H1 (cell line): ENCODE measurements at regions not wholly inside any gene's neighbourhood (a gene's known extent, or its start where the extent isn't known, plus 50 kb on each side); places are given as distances from the start of the nearest gene placed in this dataset.

ENCODE experiments used
- CTCF ChIA-PET: fragments of 300-600 bp; sonication (Branson Sonifier 250); formaldehyde crosslinking; loops from one replicate; lab custom pipeline; 2021; ENCODE audit not compliant: partially characterized antibody; lab: Charles Lee
- POLR2A ChIA-PET: fragments of 300-600 bp; sonication (Branson Sonifier 250); formaldehyde crosslinking; loops from one replicate; lab custom pipeline; 2021; ENCODE audit warnings: inconsistent platforms; ENCODE audit not compliant: partially characterized antibody; lab: Charles Lee
- DNase-seq, 2 experiments: peaks; one replicate each; pipeline versions ENCODE4 v3.0.0 to v3.0.0-alpha.2; 2010 to 2022; ENCODE audit warnings: low spot score in 2 of 2, low read depth in 1 of 2, mixed read lengths in 1 of 2
- FAIRE-seq: peaks from 2 replicates; lab custom pipeline; 2011; peaks lifted over from hg19 to GRCh38; lab: Jason Lieb, UNC
- H2AFZ ChIP-seq: 2 replicates; pipeline ENCODE4 v1.8.1; 2012; ENCODE audit warnings: low read length, inconsistent platforms
- H2AK5ac ChIP-seq: 2 replicates; pipeline ENCODE4 v1.6.1; 2013; ENCODE audit warnings: low read depth, low read length
- H2BK120ac ChIP-seq: replicated peaks from 2 replicates; pipeline ENCODE3; 2013; ENCODE audit warnings: low read depth, low read length, inconsistent platforms
- H2BK12ac ChIP-seq: 2 replicates; pipeline ENCODE4 v1.6.1; 2013; ENCODE audit warnings: low read depth, low read length
- H2BK15ac ChIP-seq: 2 replicates; pipeline ENCODE4 v1.6.1; 2013; ENCODE audit warnings: low read length
- H2BK20ac ChIP-seq: 2 replicates; pipeline ENCODE4 v1.6.1; 2013; ENCODE audit warnings: low read length
- H2BK5ac ChIP-seq: 2 replicates; pipeline ENCODE4 v1.6.1; 2013; ENCODE audit warnings: low read depth, low read length
- H3K14ac ChIP-seq: 2 replicates; pipeline ENCODE4 v1.6.1; 2013; ENCODE audit warnings: inconsistent platforms; ENCODE audit not compliant: insufficient read length
- H3K18ac ChIP-seq: 2 replicates; pipeline ENCODE4 v1.6.1; 2013; ENCODE audit warnings: low read length; ENCODE audit errors: extremely low read depth
- H3K23ac ChIP-seq: 2 replicates; pipeline ENCODE4 v1.6.1; 2013; ENCODE audit warnings: inconsistent platforms; ENCODE audit not compliant: insufficient read length
- H3K23me2 ChIP-seq: 2 replicates; pipeline ENCODE4 v1.6.1; 2013; ENCODE audit warnings: low read depth, low read length
- H3K27ac ChIP-seq: 2 replicates; pipeline ENCODE4 v1.6.1; 2011; ENCODE audit warnings: low read depth, low read length, inconsistent platforms
- H3K27me3 ChIP-seq, 4 experiments: replicated peaks in 1 of 4; 1 replicate in 1 of 4; 2 replicates in 3 of 4; pipeline versions ENCODE4 v1.6.1 to v1.8.1; 2011 to 2013; ENCODE audit warnings: low read length in 3 of 4, mild to moderate bottlenecking in 3 of 4, inconsistent platforms in 2 of 4, mixed read lengths in 2 of 4, moderate library complexity in 1 of 4; ENCODE audit not compliant: control insufficient read depth in 3 of 4, insufficient read depth in 3 of 4; ENCODE audit errors: extremely low read depth in 1 of 4
- H3K36me3 ChIP-seq, 4 experiments: 2 replicates each; pipeline versions ENCODE4 v1.6.1 to v1.8.1; 2011 to 2013; ENCODE audit warnings: mild to moderate bottlenecking in 4 of 4, low read length in 3 of 4, moderate library complexity in 2 of 4, control low read depth in 1 of 4, inconsistent platforms in 1 of 4; ENCODE audit not compliant: insufficient read depth in 4 of 4, control insufficient read depth in 2 of 4
- H3K4ac ChIP-seq: replicated peaks from 2 replicates; pipeline ENCODE3; 2013; ENCODE audit warnings: low read length, low read depth, mixed read lengths, inconsistent platforms; ENCODE audit not compliant: insufficient read length
- H3K4me1 ChIP-seq, 4 experiments: replicated peaks in 1 of 4; 1 replicate in 1 of 4; 2 replicates in 3 of 4; pipeline versions ENCODE4 v1.6.1 to v1.8.1; 2011 to 2013; ENCODE audit warnings: low read length in 3 of 4, inconsistent platforms in 2 of 4, mixed read lengths in 1 of 4; ENCODE audit not compliant: insufficient read depth in 4 of 4, control insufficient read depth in 3 of 4
- H3K4me2 ChIP-seq, 2 experiments: 2 replicates each; pipeline versions ENCODE4 v1.6.1 to v1.8.1; 2011 to 2013; ENCODE audit warnings: low read depth in 2 of 2, low read length in 2 of 2, control low read depth in 1 of 2, inconsistent platforms in 1 of 2, mild to moderate bottlenecking in 1 of 2; ENCODE audit not compliant: insufficient read depth in 1 of 2
- H3K4me3 ChIP-seq, 4 experiments: fragments of 200-600, 300-600 bp in 1 of 4; sonication (generic), shearing (Covaris generic), sonication (Bioruptor Twin) in 1 of 4; 2 replicates each; pipeline versions ENCODE4 v1.5.1 to v1.8.1; 2011 to 2016; ENCODE audit warnings: low read length in 4 of 4, low read depth in 3 of 4, control low read depth in 2 of 4, inconsistent platforms in 2 of 4, mild to moderate bottlenecking in 2 of 4, mixed read lengths in 1 of 4, moderate library complexity in 1 of 4; ENCODE audit not compliant: insufficient read depth in 2 of 4; ENCODE audit errors: extremely low read depth in 1 of 4
- H3K56ac ChIP-seq: replicated peaks from 2 replicates; pipeline ENCODE3; 2013; ENCODE audit warnings: low read depth, mild to moderate bottlenecking, mixed read lengths, low read length, inconsistent platforms; ENCODE audit not compliant: insufficient read length
- H3K79me1 ChIP-seq: 2 replicates; pipeline ENCODE4 v1.6.1; 2013; ENCODE audit warnings: low read depth, low read length, control low read depth
- H3K79me2 ChIP-seq, 2 experiments: 2 replicates each; pipeline versions ENCODE4 v1.6.1 to v1.8.1; 2012 to 2013; ENCODE audit warnings: low read length in 2 of 2, mild to moderate bottlenecking in 2 of 2, inconsistent platforms in 1 of 2; ENCODE audit not compliant: insufficient read depth in 2 of 2, control insufficient read depth in 1 of 2
- H3K9ac ChIP-seq, 4 experiments: replicated peaks in 1 of 4; 1 replicate in 1 of 4; 2 replicates in 3 of 4; pipeline versions ENCODE4 v1.6.1 to v1.8.1; 2011 to 2013; ENCODE audit warnings: low read depth in 3 of 4, low read length in 3 of 4, control low read depth in 2 of 4, mild to moderate bottlenecking in 2 of 4, moderate library complexity in 2 of 4, inconsistent platforms in 1 of 4; ENCODE audit errors: extremely low read depth in 1 of 4
- H3K9me3 ChIP-seq, 2 experiments: 2 replicates each; pipeline versions ENCODE4 v1.6.1 to v1.8.1; 2012 to 2013; ENCODE audit warnings: mild to moderate bottlenecking in 2 of 2, moderate library complexity in 2 of 2, control low read depth in 1 of 2, inconsistent platforms in 1 of 2, low read depth in 1 of 2, low read length in 1 of 2, mixed read lengths in 1 of 2; ENCODE audit not compliant: insufficient read depth in 2 of 2
- H4K20me1 ChIP-seq, 2 experiments: replicated peaks in 1 of 2; 2 replicates each; pipeline versions ENCODE3 to v1.8.1; 2011 to 2013; ENCODE audit warnings: inconsistent platforms in 2 of 2, low read length in 2 of 2, mild to moderate bottlenecking in 1 of 2; ENCODE audit not compliant: insufficient read depth in 2 of 2, control insufficient read depth in 1 of 2
- H4K5ac ChIP-seq: 2 replicates; pipeline ENCODE4 v1.6.1; 2013; ENCODE audit warnings: low read length, low read depth, mixed read lengths, inconsistent platforms; ENCODE audit not compliant: insufficient read length
- H4K8ac ChIP-seq: 2 replicates; pipeline ENCODE4 v1.8.0; 2013; ENCODE audit warnings: mild to moderate bottlenecking, moderate library complexity, low read length, inconsistent platforms; ENCODE audit not compliant: insufficient read depth; ENCODE audit errors: extremely low read depth
- H4K91ac ChIP-seq: replicated peaks from 2 replicates; pipeline ENCODE3; 2013; ENCODE audit warnings: low read length, mixed read lengths, inconsistent platforms; ENCODE audit not compliant: insufficient read length
- ASH2L ChIP-seq: fragments of 200-600, 300-600 bp; sonication (generic); IDR thresholded peaks from one replicate; pipeline ENCODE4 v1.7.1; 2017; ENCODE audit warnings: low read length
- BRCA1 ChIP-seq: IDR thresholded peaks from 2 replicates; pipeline ENCODE4 v1.6.1; 2012; ENCODE audit warnings: low read depth, low read length, improper control_type of control experiment
- CREB1 ChIP-seq: IDR thresholded peaks from 2 replicates; pipeline ENCODE4 v1.6.1; 2012; ENCODE audit warnings: inconsistent platforms
- EGR1 ChIP-seq: IDR thresholded peaks from 2 replicates; pipeline ENCODE4 v1.6.1; 2011; ENCODE audit warnings: low read depth, low read length, borderline replicate concordance
- EP300 ChIP-seq, 2 experiments: IDR thresholded peaks; 1 replicate in 1 of 2; 2 replicates in 1 of 2; pipeline ENCODE4 v1.6.1; 2011 to 2012; ENCODE audit warnings: low read depth in 2 of 2, low read length in 2 of 2, mild to moderate bottlenecking in 2 of 2, borderline replicate concordance in 1 of 2, inconsistent platforms in 1 of 2, moderate library complexity in 1 of 2
- HDAC6 ChIP-seq: IDR thresholded peaks from one replicate; pipeline ENCODE4 v1.7.1; 2012; ENCODE audit warnings: low read depth, mild to moderate bottlenecking, inconsistent platforms, low read length, moderate library complexity
- JUN ChIP-seq: IDR thresholded peaks from 2 replicates; pipeline ENCODE4 v1.6.1; 2011; ENCODE audit warnings: low read depth, mild to moderate bottlenecking, improper control_type of control experiment, low read length
- JUND ChIP-seq: IDR thresholded peaks from 2 replicates; pipeline ENCODE4 v1.6.1; 2011; ENCODE audit warnings: mild to moderate bottlenecking, improper control_type of control experiment, low read length
- NANOG ChIP-seq: IDR thresholded peaks from 2 replicates; pipeline ENCODE4 v1.6.1; 2011; ENCODE audit warnings: low read length, low read depth, mild to moderate bottlenecking, inconsistent platforms; ENCODE audit not compliant: insufficient read depth, poor library complexity, severe bottlenecking
- NRF1 ChIP-seq: IDR thresholded peaks from 2 replicates; pipeline ENCODE4 v1.6.1; 2011; ENCODE audit warnings: mild to moderate bottlenecking, low read depth, low read length, improper control_type of control experiment
- PHF8 ChIP-seq: fragments of 200-600 bp; sonication (generic); conservative IDR thresholded peaks from 2 replicates; pipeline ENCODE4 v1.7.1; 2012; ENCODE audit warnings: low read depth, mild to moderate bottlenecking, inconsistent platforms, low read length, moderate library complexity
- SP1 ChIP-seq: IDR thresholded peaks from 2 replicates; pipeline ENCODE4 v1.6.1; 2011; ENCODE audit warnings: low read depth, low read length
- WGBS, 2 experiments: shearing (Covaris generic) in 1 of 2; methylation state at CpG; one replicate each; pipeline versions ENCODE4 v1.1.6 to v1.1.7; 2013 to 2015; ENCODE audit warnings: low lambda C conversion rate in 2 of 2, mixed read lengths in 2 of 2, inconsistent platforms in 1 of 2, low coverage in 1 of 2, missing lambda C conversion rate in 1 of 2; ENCODE audit not compliant: insufficient replicate concordance in 2 of 2, insufficient coverage in 1 of 2, insufficient read length in 1 of 2; ENCODE audit errors: extremely low coverage in 1 of 2, missing lambda C conversion rate in 1 of 2; 5-methylcytosine and 5-hydroxymethylcytosine counted together

DNA sequence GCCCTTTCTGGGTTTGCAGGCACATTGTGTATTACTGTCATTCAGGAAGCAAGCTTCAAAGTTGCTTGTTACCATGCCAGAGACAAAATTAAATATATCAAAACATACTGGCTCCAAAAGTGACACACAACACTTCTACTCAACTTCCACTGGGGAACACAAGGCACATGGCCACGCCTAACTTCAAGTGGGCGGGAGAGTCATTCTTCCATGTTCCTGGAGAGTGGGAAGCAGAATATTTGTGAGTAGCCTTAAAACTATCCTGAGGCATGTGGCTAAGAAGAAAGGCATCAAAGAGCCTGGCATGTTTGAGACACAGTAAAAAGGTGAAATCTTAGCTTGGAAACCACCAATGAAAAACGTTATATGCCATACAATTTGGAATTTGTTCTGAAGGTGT, 90.5 kb upstream of the TACR1 start:
- Histone ChIP-seq H3K56ac (no peak overlapping the region), H4K91ac (no peak overlapping the region), H3K4ac (no peak overlapping the region), H3K23ac (no peak overlapping the region), H3K9me3 (no peaks in the 10 kb centered on the region), H2BK15ac (no peak overlapping the region), H3K18ac (no peak overlapping the region), H3K23me2 (no peaks in the 10 kb centered on the region; the same call in 1 of the 2 replicates), H2BK5ac (no peak overlapping the region), H4K8ac (no peak overlapping the region), H2AK5ac (no peak overlapping the region), H3K36me3 (no peaks in the 10 kb centered on the region), H2BK120ac (no peak overlapping the region), H3K4me2 (no peak overlapping the region), H4K20me1 (no peaks in the 10 kb centered on the region), H3K27me3 (no peaks in the 10 kb centered on the region), H3K79me2 (no peaks in the 10 kb centered on the region), H3K14ac (no peak overlapping the region), H4K5ac (no peak overlapping the region), H3K79me1 (no peaks in the 10 kb centered on the region), H2AFZ (no peak overlapping the region), H3K4me1 (peaks cover 0 to 2% (median 0%) of the 10 kb centered on the region in 4 experiments; a peak in 1 of 7 replicates), H3K9ac (no peak overlapping the region), H3K27ac (no peak overlapping the region), H3K4me3 (no peak overlapping the region), H2BK12ac (no peak overlapping the region), H2BK20ac (no peak overlapping the region)
- ChIA-PET CTCF (interaction anchor here (0.9 to 1.2 kb wide), 5 partner anchors 13 to 236 kb away, joined by 3 to 4 read pairs (median 4); no protein-coding TSS in a partner anchor), POLR2A (no interaction called here)
- WGBS, 2 experiments: 95% methylated on average over 3 of the region's 3 CpGs; no CpG with 5 or more reads in 1 of the 2 experiments
- FAIRE-seq (no peak), DNase-seq (no peak)
- TF ChIP-seq BRCA1 (no peak), JUND (no peak), NRF1 (no peak), EGR1 (no peak), CREB1 (no peak), HDAC6 (no peak), ASH2L (no peak), NANOG (no peak), PHF8 (no peak), SP1 (no peak), JUN (no peak), EP300 (IDR thresholded peaks at IDR 0.05; ENCODE audit: borderline replicate concordance in 1 of 2, low read depth in 2 of 2, low read length in 2 of 2) (no peak)
